MM.1S (cell line): ENCODE measurements at regions not wholly inside any gene's neighbourhood (a gene's known extent, or its start where the extent isn't known, plus 50 kb on each side); places are given as distances from the start of the nearest gene placed in this dataset.
A peak's percentile ranks its signal among the peaks of the same experiment; 100 is the strongest.
"Not testable (repeated sequence)": the region's sequence is repeated elsewhere in the genome, so short reads cannot be mapped to it uniquely, and the experiment has no call there.

ENCODE experiments used
- DNase-seq: peaks from one replicate; pipeline ENCODE4 v3.0.0-alpha.2; 2015
- H2AFZ ChIP-seq: fragments of 300-600 bp; sonication (generic); 2 replicates; pipeline ENCODE4 v1.6.0; 2016; ENCODE audit warnings: antibody characterized with exemption, low read length
- H3F3A ChIP-seq: fragments of 300-600 bp; sonication (generic); 2 replicates; pipeline ENCODE4 v1.6.1; 2016; ENCODE audit warnings: mild to moderate bottlenecking, antibody characterized with exemption, low read length, moderate library complexity, mixed read lengths; ENCODE audit not compliant: insufficient read depth
- H3K27ac ChIP-seq: fragments of 300-600 bp; sonication (generic); 2 replicates; pipeline ENCODE4 v1.5.1; 2016; ENCODE audit warnings: mild to moderate bottlenecking, low read length
- H3K27me3 ChIP-seq: fragments of 300-600 bp; sonication (generic); replicated peaks from 2 replicates; pipeline ENCODE4 v1.6.0; 2016; ENCODE audit warnings: low read length; ENCODE audit not compliant: insufficient read depth
- H3K36me3 ChIP-seq: fragments of 300-600 bp; sonication (generic); replicated peaks from 2 replicates; pipeline ENCODE4 v1.6.1; 2016; ENCODE audit warnings: mild to moderate bottlenecking, low read length, mixed read lengths; ENCODE audit not compliant: insufficient read depth
- H3K4me1 ChIP-seq: fragments of 300-600 bp; sonication (generic); 2 replicates; pipeline ENCODE4 v1.6.1; 2016; ENCODE audit warnings: low read length, mixed read lengths
- H3K4me2 ChIP-seq: fragments of 300-600 bp; sonication (generic); 2 replicates; pipeline ENCODE4 v1.6.0; 2016; ENCODE audit warnings: low read depth, low read length
- H3K4me3 ChIP-seq: fragments of 300-600 bp; sonication (generic); 2 replicates; pipeline ENCODE4 v1.5.1; 2016; ENCODE audit warnings: low read length, mixed read lengths
- H3K79me2 ChIP-seq: fragments of 300-600 bp; sonication (generic); 2 replicates; pipeline ENCODE4 v1.6.1; 2016; ENCODE audit warnings: mixed run types, low read length, mixed read lengths
- H3K9ac ChIP-seq: fragments of 300-600 bp; sonication (generic); 2 replicates; pipeline ENCODE4 v1.6.1; 2016; ENCODE audit warnings: low read length, mixed read lengths
- H3K9me2 ChIP-seq: fragments of 300-600 bp; sonication (generic); replicated peaks from 2 replicates; pipeline ENCODE4 v1.6.1; 2016; ENCODE audit warnings: mild to moderate bottlenecking, low read length, mixed read lengths; ENCODE audit not compliant: insufficient read depth
- H3K9me3 ChIP-seq: fragments of 300-600 bp; sonication (generic); replicated peaks from 2 replicates; pipeline ENCODE4 v1.6.1; 2016; ENCODE audit warnings: mild to moderate bottlenecking, low read length, mixed read lengths; ENCODE audit not compliant: insufficient read depth
- H4K20me1 ChIP-seq: fragments of 300-600 bp; sonication (generic); 2 replicates; pipeline ENCODE4 v1.6.1; 2016; ENCODE audit warnings: mild to moderate bottlenecking, low read length, moderate library complexity, mixed read lengths; ENCODE audit not compliant: insufficient read depth

DNA sequence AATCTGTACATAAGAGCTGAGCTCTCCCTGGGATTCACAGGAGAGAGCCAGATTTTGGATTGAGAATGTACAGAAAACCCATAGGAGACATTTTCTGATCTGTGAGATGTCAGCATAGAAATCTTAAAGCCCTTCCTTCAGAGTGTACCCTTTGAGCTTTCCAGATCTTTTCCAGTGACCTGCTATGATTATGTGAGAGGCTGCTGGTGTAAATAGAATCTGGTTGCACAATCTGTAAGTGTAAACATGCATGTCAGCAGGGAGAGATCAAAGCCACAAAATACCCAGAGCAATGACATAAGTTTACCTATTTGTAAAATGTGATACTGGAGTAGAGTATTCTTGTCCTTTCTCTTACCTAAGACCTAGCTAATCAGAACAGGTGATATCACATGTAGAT lies 471.9 kb downstream of the FOXD4L5 start:
- H3K9me3 ChIP-seq, H3F3A ChIP-seq, H3K4me1 ChIP-seq, H3K4me3 ChIP-seq, DNase-seq, H3K79me2 ChIP-seq, H3K36me3 ChIP-seq, H3K4me2 ChIP-seq, H3K27ac ChIP-seq, H2AFZ ChIP-seq, H4K20me1 ChIP-seq, H3K9ac ChIP-seq, H3K9me2 ChIP-seq, H3K27me3 ChIP-seq: not testable (repeated sequence)

DNA sequence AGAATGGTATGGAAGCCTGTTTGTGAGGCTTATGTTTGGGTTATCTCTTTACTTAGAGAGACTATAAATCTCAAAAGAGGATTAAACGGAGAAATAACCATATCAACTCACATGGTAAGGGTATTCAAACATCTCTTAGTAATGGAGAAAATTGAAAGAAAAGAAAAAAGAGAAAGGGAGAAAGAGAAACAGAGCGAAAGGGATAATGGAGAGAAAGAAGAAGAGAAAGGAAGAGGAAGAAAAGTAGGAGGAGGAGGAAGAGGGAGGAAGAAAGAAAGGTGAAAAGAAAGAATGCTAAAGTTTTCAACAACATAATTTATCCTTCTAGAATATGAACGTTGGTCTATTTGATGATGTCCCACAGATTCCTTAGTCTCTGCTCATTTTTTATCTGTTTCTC lies 506.3 kb downstream of the FOXD4L5 start:
- not testable (repeated sequence) for H3K27me3 ChIP-seq, H3K36me3 ChIP-seq, H3K9me3 ChIP-seq, H3K4me2 ChIP-seq, H3K4me1 ChIP-seq, H3K79me2 ChIP-seq, H3K9me2 ChIP-seq, DNase-seq, H3K27ac ChIP-seq, H2AFZ ChIP-seq, H3K4me3 ChIP-seq, H4K20me1 ChIP-seq, H3F3A ChIP-seq, H3K9ac ChIP-seq

DNA sequence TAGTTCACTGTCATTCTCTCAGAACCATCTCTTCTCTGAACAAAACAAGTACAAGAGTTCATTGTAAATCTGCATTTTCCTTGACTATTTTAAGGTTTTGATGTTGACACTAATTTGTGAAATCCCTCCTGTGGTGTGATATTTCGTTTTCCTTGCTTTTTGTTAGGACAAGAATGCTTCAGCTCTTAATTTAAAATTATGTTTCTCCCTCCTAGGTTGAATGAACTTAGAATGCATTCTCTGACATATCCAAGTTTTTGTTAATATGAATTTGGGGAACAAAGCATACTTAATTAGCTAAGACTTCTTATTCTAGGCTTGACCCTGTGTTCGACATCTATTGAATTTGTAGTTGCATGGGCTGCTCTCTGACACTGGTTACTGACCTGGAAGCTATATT lies 508.7 kb downstream of the FOXD4L5 start:
- H3K36me3 ChIP-seq, H3K4me3 ChIP-seq, H3K9ac ChIP-seq, H4K20me1 ChIP-seq, H3K27me3 ChIP-seq, H3K9me3 ChIP-seq, H3K27ac ChIP-seq, H3F3A ChIP-seq, H3K79me2 ChIP-seq, H3K9me2 ChIP-seq, DNase-seq, H3K4me2 ChIP-seq, H2AFZ ChIP-seq, H3K4me1 ChIP-seq: not testable (repeated sequence)

DNA sequence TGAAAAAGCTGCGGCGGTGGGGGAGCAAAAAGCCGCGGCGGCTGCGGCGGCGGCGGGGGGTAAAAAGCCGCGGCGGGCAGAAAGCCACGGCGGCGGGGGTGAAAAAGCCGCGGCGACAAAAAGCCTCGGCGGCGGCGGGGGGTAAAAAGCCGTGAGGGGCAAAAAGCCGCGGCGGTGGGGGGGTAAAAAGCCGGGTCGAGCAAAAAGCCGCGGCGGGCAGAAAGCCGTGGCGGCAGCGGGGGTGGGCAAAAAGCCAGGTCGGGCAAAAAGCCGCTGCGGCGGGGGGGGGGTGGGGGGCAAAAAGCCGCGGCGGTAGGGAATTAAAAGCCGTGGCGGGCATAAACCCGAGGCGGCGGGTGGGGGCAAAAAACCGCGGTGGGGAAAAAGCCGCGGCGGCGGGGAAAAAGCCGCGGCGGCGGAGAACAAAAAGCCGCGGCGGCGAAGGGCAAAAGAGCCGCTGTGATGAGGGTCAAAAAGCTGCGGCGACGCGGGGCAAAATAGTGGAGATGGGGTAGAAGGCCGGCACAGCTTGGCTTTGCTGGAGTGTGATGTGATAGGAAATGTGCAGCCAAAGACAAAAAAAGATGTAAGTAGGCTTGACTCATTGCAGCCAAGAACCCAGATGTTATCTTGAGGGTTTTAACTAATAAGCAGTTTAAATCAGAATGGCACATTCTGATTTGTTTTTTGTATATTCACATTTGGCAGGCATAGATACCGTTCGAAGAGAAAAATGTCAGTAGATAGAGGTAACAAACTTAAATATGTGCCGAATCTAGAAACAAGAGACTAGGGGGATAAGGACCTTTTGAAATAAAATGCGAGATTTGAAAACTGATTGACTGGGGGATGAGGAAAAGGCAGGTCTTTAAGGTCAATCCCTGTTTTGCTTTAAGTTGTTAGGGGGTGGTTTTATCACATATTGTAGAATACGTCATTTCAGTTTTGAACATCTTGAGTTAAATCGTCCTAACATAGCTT lies 509.9 kb downstream of the FOXD4L5 start:
- not testable (repeated sequence) for H3K27ac ChIP-seq, H3K9me3 ChIP-seq, H3K4me3 ChIP-seq, H3F3A ChIP-seq, H3K36me3 ChIP-seq, H3K9ac ChIP-seq, H4K20me1 ChIP-seq, H3K9me2 ChIP-seq, H3K27me3 ChIP-seq, H2AFZ ChIP-seq, H3K79me2 ChIP-seq, H3K4me2 ChIP-seq, H3K4me1 ChIP-seq
- DNase-seq: peak; percentile 11

DNA sequence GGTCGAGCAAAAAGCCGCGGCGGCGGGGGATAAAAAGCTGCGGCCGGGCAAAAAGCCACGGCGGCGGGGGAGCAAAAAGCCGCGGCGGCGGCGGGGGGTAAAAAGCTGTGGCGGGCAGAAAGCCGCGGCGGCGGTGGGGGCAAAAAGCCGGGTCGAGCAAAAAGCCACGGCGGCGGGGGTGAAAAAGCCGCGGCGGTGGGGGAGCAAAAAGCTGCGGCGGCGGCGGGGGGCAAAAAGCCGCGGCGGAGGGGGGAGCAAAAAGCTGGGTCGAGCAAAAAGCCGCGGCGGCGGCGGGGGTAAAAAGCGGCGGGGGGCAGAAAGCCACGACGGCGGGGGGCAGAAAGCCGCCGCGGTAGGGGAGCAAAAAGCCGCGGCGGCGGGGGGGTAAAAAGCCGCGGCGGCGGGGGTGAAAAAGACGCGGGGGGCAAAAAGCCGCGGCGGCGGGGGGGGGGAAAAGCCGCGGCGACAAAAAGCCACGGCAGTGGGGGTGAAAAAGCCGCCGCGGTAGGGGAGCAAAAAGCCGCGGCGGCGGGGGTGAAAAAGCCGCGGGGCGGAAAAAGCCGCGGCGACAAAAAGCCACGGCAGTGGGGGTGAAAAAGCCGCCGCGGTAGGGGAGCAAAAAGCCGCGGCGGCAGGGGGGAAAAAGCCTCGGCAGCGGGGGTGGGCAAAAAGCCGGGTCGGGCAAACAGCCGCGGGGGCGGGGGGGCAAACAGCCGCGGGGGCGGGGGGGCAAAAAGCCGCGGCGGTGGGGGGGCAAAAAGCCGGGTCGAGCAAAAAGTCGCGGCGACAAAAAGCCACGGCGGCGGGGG lies 510.8 kb downstream of the FOXD4L5 start:
- not testable (repeated sequence) for H3K27ac ChIP-seq, H3K4me1 ChIP-seq, H4K20me1 ChIP-seq, H3K79me2 ChIP-seq, H2AFZ ChIP-seq, H3K9me2 ChIP-seq, H3K4me2 ChIP-seq, H3F3A ChIP-seq, H3K9me3 ChIP-seq, H3K9ac ChIP-seq, H3K36me3 ChIP-seq, H3K27me3 ChIP-seq
- DNase-seq: peak; percentile 9
- peak overlapping the region; percentile 44 for H3K4me3 ChIP-seq
